ENCODE measurements at regions not wholly inside any gene's neighbourhood (a gene's known extent, or its start where the extent isn't known, plus 50 kb on each side); places are given as distances from the start of the nearest gene placed in this dataset.

GRCh38 chr6:169911264-169912263 lies 160.1 kb downstream of the ERMARD start:
- no peaks in the 10 kb centered on the region for H3K36me3 ChIP-seq (ENCODE audit: insufficient read depth, low read length)
- no peaks in the 10 kb centered on the region for H3K4me1 ChIP-seq (ENCODE audit: insufficient read depth, low read length)
- H3K27ac ChIP-seq (ENCODE audit: low read depth, low read length): no peak overlapping the region
- H3K9ac ChIP-seq (ENCODE audit: low read length): no peak overlapping the region
- H3K27me3 ChIP-seq (ENCODE audit: control insufficient read depth in 1 of 2, insufficient read depth in 2 of 2, low read length in 2 of 2): no peaks in the 10 kb centered on the region
- no peaks in the 10 kb centered on the region for H3K9me3 ChIP-seq (ENCODE audit: low read length)
- no peak overlapping the region for H3K4me3 ChIP-seq (ENCODE audit: low read depth in 1 of 2, low read length in 2 of 2)

GRCh38 chr6:169909113-169909512 lies 157.7 kb downstream of the ERMARD start:
- H3K4me3 ChIP-seq (ENCODE audit: low read depth in 1 of 2, low read length in 2 of 2): no peak overlapping the region
- H3K4me1 ChIP-seq (ENCODE audit: insufficient read depth, low read length): no peaks in the 10 kb centered on the region
- no peak overlapping the region for H3K9ac ChIP-seq (ENCODE audit: low read length)
- no peaks in the 10 kb centered on the region for H3K27me3 ChIP-seq (ENCODE audit: control insufficient read depth in 1 of 2, insufficient read depth in 2 of 2, low read length in 2 of 2)
- H3K36me3 ChIP-seq (ENCODE audit: insufficient read depth, low read length): no peaks in the 10 kb centered on the region
- no peaks in the 10 kb centered on the region for H3K9me3 ChIP-seq (ENCODE audit: low read length)
- H3K27ac ChIP-seq (ENCODE audit: low read depth, low read length): no peak overlapping the region

- no peak overlapping the region for H3K27ac ChIP-seq (ENCODE audit: low read depth, low read length)
- no peaks in the 10 kb centered on the region for H3K27me3 ChIP-seq (ENCODE audit: control insufficient read depth in 1 of 2, insufficient read depth in 2 of 2, low read length in 2 of 2)
- H3K36me3 ChIP-seq (ENCODE audit: insufficient read depth, low read length): no peaks in the 10 kb centered on the region
- H3K4me3 ChIP-seq (ENCODE audit: low read depth in 1 of 2, low read length in 2 of 2): no peak overlapping the region
- H3K9me3 ChIP-seq (ENCODE audit: low read length): no peaks in the 10 kb centered on the region
- H3K4me1 ChIP-seq (ENCODE audit: insufficient read depth, low read length): no peaks in the 10 kb centered on the region
- H3K9ac ChIP-seq (ENCODE audit: low read length): no peak overlapping the region
These were observed 157.0 kb downstream of the ERMARD start for GRCh38 chr6:169908403-169908933.

- H3K27ac ChIP-seq (ENCODE audit: low read depth, low read length): no peak overlapping the region
- H3K27me3 ChIP-seq (ENCODE audit: control insufficient read depth in 1 of 2, insufficient read depth in 2 of 2, low read length in 2 of 2): no peaks in the 10 kb centered on the region
- H3K4me1 ChIP-seq (ENCODE audit: insufficient read depth, low read length): no peaks in the 10 kb centered on the region
- H3K9me3 ChIP-seq (ENCODE audit: low read length): no peaks in the 10 kb centered on the region
- no peaks in the 10 kb centered on the region for H3K36me3 ChIP-seq (ENCODE audit: insufficient read depth, low read length)
- H3K4me3 ChIP-seq (ENCODE audit: low read depth in 1 of 2, low read length in 2 of 2): no peak overlapping the region
- no peak overlapping the region for H3K9ac ChIP-seq (ENCODE audit: low read length)
These were observed 156.1 kb downstream of the ERMARD start for GRCh38 chr6:169907419-169908115.

- no peaks in the 10 kb centered on the region for H3K27me3 ChIP-seq (ENCODE audit: control insufficient read depth in 1 of 2, insufficient read depth in 2 of 2, low read length in 2 of 2)
- H3K9me3 ChIP-seq (ENCODE audit: low read length): no peaks in the 10 kb centered on the region
- no peak overlapping the region for H3K9ac ChIP-seq (ENCODE audit: low read length)
- H3K27ac ChIP-seq (ENCODE audit: low read depth, low read length): no peak overlapping the region
- no peaks in the 10 kb centered on the region for H3K4me1 ChIP-seq (ENCODE audit: insufficient read depth, low read length)
- H3K4me3 ChIP-seq (ENCODE audit: low read depth in 1 of 2, low read length in 2 of 2): no peak overlapping the region
- no peaks in the 10 kb centered on the region for H3K36me3 ChIP-seq (ENCODE audit: insufficient read depth, low read length)
These were observed 155.4 kb downstream of the ERMARD start for GRCh38 chr6:169906688-169907418.

- Histone ChIP-seq H3K9ac (ENCODE audit: low read length) (no peak overlapping the region), H3K27me3 (ENCODE audit: control insufficient read depth in 1 of 2, insufficient read depth in 2 of 2, low read length in 2 of 2) (no peaks in the 10 kb centered on the region), H3K9me3 (ENCODE audit: low read length) (no peaks in the 10 kb centered on the region), H3K36me3 (ENCODE audit: insufficient read depth, low read length) (no peaks in the 10 kb centered on the region), H3K27ac (ENCODE audit: low read depth, low read length) (no peak overlapping the region), H3K4me1 (ENCODE audit: insufficient read depth, low read length) (no peaks in the 10 kb centered on the region), H3K4me3 (ENCODE audit: low read depth in 1 of 2, low read length in 2 of 2) (no peak overlapping the region)
These were observed 154.7 kb downstream of the ERMARD start for GRCh38 chr6:169906004-169906687.

GRCh38 chr6:169905041-169905807 lies 153.8 kb downstream of the ERMARD start:
- Histone ChIP-seq H3K36me3 (ENCODE audit: insufficient read depth, low read length) (no peaks in the 10 kb centered on the region), H3K4me3 (ENCODE audit: low read depth in 1 of 2, low read length in 2 of 2) (no peak overlapping the region), H3K9ac (ENCODE audit: low read length) (no peak overlapping the region), H3K27ac (ENCODE audit: low read depth, low read length) (no peak overlapping the region), H3K27me3 (ENCODE audit: control insufficient read depth in 1 of 2, insufficient read depth in 2 of 2, low read length in 2 of 2) (no peaks in the 10 kb centered on the region), H3K4me1 (ENCODE audit: insufficient read depth, low read length) (no peaks in the 10 kb centered on the region), H3K9me3 (ENCODE audit: low read length) (no peaks in the 10 kb centered on the region)

GRCh38 chr6:169904051-169904922 lies 152.9 kb downstream of the ERMARD start:
- no peaks in the 10 kb centered on the region for H3K36me3 ChIP-seq (ENCODE audit: insufficient read depth, low read length)

GRCh38 chr6:169903122-169903521 lies 151.7 kb downstream of the ERMARD start:
- Histone ChIP-seq H3K36me3 (ENCODE audit: insufficient read depth, low read length) (no peaks in the 10 kb centered on the region), H3K4me3 (ENCODE audit: low read depth in 1 of 2, low read length in 2 of 2) (no peak overlapping the region), H3K4me1 (ENCODE audit: insufficient read depth, low read length) (no peaks in the 10 kb centered on the region), H3K9me3 (ENCODE audit: low read length) (no peaks in the 10 kb centered on the region), H3K9ac (ENCODE audit: low read length) (no peak overlapping the region), H3K27ac (ENCODE audit: low read depth, low read length) (no peak overlapping the region), H3K27me3 (ENCODE audit: control insufficient read depth in 1 of 2, insufficient read depth in 2 of 2, low read length in 2 of 2) (no peaks in the 10 kb centered on the region)

More at GRCh38 chr6:169904051-169904922, 152.9 kb downstream of the ERMARD start:
- no peaks in the 10 kb centered on the region for H3K9me3 ChIP-seq (ENCODE audit: low read length)
- H3K4me1 ChIP-seq (ENCODE audit: insufficient read depth, low read length): no peaks in the 10 kb centered on the region
- H3K4me3 ChIP-seq (ENCODE audit: low read depth in 1 of 2, low read length in 2 of 2): no peak overlapping the region
- H3K27ac ChIP-seq (ENCODE audit: low read depth, low read length): no peak overlapping the region
- H3K27me3 ChIP-seq (ENCODE audit: control insufficient read depth in 1 of 2, insufficient read depth in 2 of 2, low read length in 2 of 2): no peaks in the 10 kb centered on the region
- no peak overlapping the region for H3K9ac ChIP-seq (ENCODE audit: low read length)

All from muscle layer of colon (tissue), 2 donors.